Gastroesophageal sphincter (tissue), 3 donors: ENCODE measurements at regions not wholly inside any gene's neighbourhood (a gene's known extent, or its start where the extent isn't known, plus 50 kb on each side); places are given as distances from the start of the nearest gene placed in this dataset.

Experiments
- CTCF ChIP-seq, 4 experiments: fragments of 200-600 bp in 2 of 4; fragments of 450-650 bp in 2 of 4; sonication (generic) in 1 of 4; IDR thresholded peaks; one replicate each; pipeline ENCODE4 v1.5.1; 2017 to 2019; ENCODE audit warnings: antibody characterized with exemption in 4 of 4, mild to moderate bottlenecking in 2 of 4, moderate library complexity in 2 of 4
- POLR2A ChIP-seq, 2 donors: fragments of 450-650 bp; IDR thresholded peaks; one replicate each; pipeline ENCODE4 v1.6.1; 2017; ENCODE audit warnings: antibody characterized with exemption in 2 of 2, mild to moderate bottlenecking in 2 of 2, moderate library complexity in 1 of 2
- POLR2AphosphoS5 ChIP-seq: sonication (generic); formaldehyde crosslinking; IDR thresholded peaks from one replicate; pipeline ENCODE4 v1.6.1; 2017; ENCODE audit warnings: antibody characterized with exemption

- TF ChIP-seq CTCF (IDR thresholded peaks at IDR 0.05) (no peak), POLR2A (IDR thresholded peaks at IDR 0.05) (no peak), POLR2AphosphoS5 (no peak)
Observed at GRCh38 chr1:195597891-195598290, 1010.3 kb downstream of the KCNT2 start.
